Effector memory CD4-positive, alpha-beta T cell (primary cell): ENCODE measurements at regions not wholly inside any gene's neighbourhood (a gene's known extent, or its start where the extent isn't known, plus 50 kb on each side); places are given as distances from the start of the nearest gene placed in this dataset.

Experiments used
- DNase-seq, 3 donors: peaks; one replicate each; pipeline ENCODE4 v3.0.0-alpha.2; 2020
- H3K27ac ChIP-seq: 2 replicates; pipeline ENCODE4 v1.7.0; 2013; ENCODE audit warnings: mild to moderate bottlenecking, low read length, moderate library complexity; ENCODE audit not compliant: insufficient read depth, poor library complexity, severe bottlenecking
- H3K27me3 ChIP-seq: replicated peaks from 2 replicates; pipeline ENCODE4 v1.7.0; 2013; ENCODE audit warnings: mild to moderate bottlenecking, low read length; ENCODE audit not compliant: insufficient read depth, control insufficient read depth, poor library complexity, severe bottlenecking
- H3K36me3 ChIP-seq: 2 replicates; pipeline ENCODE4 v1.7.0; 2013; ENCODE audit warnings: mild to moderate bottlenecking, low read length, moderate library complexity; ENCODE audit not compliant: control insufficient read depth, insufficient read depth
- H3K4me1 ChIP-seq: 2 replicates; pipeline ENCODE4 v1.7.0; 2013; ENCODE audit warnings: low read length, mild to moderate bottlenecking; ENCODE audit not compliant: control insufficient read depth, insufficient read depth, poor library complexity, severe bottlenecking
- H3K4me3 ChIP-seq: 2 replicates; pipeline ENCODE4 v1.7.0; 2013; ENCODE audit warnings: low read length, low read depth, mild to moderate bottlenecking; ENCODE audit not compliant: insufficient read depth, poor library complexity, severe bottlenecking
- H3K9me3 ChIP-seq: 2 replicates; pipeline ENCODE4 v1.7.0; 2013; ENCODE audit warnings: mild to moderate bottlenecking, low read length, moderate library complexity; ENCODE audit not compliant: control insufficient read depth

DNA sequence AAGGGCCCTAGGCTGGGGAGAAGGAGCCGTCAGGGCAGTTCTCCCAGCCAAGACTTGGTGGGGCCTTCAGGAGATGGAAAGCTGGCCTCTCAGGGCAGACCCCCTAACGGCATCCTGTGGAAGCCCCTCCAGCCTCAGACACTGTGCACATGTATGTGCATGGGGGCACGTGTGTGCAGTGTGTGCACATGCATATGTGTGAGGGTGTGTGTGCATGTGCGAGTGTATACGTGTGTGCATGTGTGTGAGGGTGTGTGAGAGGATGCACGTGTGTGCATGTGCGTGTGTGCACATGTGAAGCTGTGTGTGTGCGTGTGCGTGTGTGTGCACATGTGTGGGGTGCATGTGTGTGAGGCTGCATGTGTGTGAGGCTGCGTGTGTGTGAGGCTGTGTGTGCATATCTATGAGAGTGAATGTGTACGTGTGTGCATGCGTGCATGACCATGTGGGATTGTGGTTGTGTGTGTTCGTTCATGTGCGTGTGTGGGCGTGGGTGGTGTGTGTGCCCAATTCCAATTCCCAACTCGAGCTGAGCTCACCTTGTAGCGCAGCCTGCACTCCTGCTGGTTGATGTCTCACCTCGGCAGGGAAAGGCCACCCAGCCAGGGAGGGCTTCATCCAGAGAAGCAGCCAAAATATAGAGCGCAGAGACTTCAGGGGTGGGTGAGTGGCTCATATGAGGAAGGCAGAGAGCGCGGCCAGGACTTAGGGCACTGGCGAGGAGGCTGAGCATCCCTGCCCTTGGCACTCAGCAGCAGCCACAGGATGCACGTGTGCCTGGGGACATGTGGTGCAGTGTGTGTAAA lies 142.7 kb upstream of the PPP1R26 start:
- Histone ChIP-seq H3K27ac (no peak overlapping the region), H3K4me1 (no peaks in the 10 kb centered on the region), H3K9me3 (no peaks in the 10 kb centered on the region), H3K36me3 (no peaks in the 10 kb centered on the region), H3K27me3 (no peaks in the 10 kb centered on the region), H3K4me3 (no peak overlapping the region)
- no peak for DNase-seq

DNA sequence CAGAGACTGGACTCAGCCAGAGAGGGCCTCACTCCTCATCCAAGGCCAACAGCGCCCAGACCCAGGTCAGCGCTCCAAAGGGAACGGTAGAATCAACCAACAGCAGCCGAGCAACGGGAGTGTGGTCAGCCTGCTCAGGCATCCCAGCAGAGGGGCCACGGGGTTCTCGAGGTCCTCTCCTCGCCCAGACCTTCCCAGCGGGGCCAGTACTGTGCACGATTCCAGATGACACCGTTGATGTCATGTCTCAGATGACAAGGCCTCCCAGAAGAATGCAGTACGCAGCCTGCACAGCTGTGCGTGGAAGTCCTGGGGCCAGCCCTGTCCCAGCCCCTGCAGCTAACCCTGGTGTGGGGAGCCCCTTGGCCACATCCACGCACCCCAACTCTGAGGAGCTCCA lies 141.0 kb upstream of the PPP1R26 start:
- no peaks in the 10 kb centered on the region for H3K27me3 ChIP-seq
- H3K36me3 ChIP-seq: no peaks in the 10 kb centered on the region
- H3K27ac ChIP-seq: no peak overlapping the region
- H3K4me1 ChIP-seq: no peaks in the 10 kb centered on the region
- no peak for DNase-seq
- H3K9me3 ChIP-seq: no peaks in the 10 kb centered on the region
- no peak overlapping the region for H3K4me3 ChIP-seq

DNA sequence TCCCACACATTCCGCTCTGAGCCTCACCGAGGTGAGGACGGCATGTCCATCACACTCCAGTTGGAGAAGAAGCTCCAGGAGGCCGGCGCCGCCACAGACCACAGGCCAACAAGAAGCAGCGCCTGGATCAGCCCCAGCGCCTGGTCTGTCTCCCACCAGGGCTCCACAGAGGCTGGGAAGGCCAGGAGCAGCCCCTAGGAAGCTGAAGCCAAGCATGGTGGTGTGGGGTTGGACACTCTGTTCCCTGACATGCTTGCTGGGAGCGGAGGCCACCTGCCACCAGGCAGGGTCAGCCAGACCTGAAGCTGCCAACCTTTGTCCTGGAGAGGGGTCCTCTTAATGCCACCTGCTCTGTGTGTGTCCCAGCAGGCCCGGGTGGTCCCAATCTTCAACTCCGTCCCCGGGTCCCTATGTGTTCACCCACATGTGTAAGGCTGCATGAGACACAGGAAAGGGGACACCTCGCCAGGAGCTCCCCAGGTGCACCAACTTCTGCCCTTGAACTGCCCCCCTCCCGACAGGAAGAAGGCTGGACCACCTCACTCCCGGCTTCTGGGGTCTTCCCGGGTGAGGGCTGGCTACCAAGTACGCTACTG lies 140.1 kb upstream of the PPP1R26 start:
- Histone ChIP-seq H3K4me1 (no peaks in the 10 kb centered on the region), H3K36me3 (no peaks in the 10 kb centered on the region), H3K27me3 (no peaks in the 10 kb centered on the region), H3K4me3 (no peak overlapping the region), H3K27ac (no peak overlapping the region), H3K9me3 (no peaks in the 10 kb centered on the region)
- no peak for DNase-seq

DNA sequence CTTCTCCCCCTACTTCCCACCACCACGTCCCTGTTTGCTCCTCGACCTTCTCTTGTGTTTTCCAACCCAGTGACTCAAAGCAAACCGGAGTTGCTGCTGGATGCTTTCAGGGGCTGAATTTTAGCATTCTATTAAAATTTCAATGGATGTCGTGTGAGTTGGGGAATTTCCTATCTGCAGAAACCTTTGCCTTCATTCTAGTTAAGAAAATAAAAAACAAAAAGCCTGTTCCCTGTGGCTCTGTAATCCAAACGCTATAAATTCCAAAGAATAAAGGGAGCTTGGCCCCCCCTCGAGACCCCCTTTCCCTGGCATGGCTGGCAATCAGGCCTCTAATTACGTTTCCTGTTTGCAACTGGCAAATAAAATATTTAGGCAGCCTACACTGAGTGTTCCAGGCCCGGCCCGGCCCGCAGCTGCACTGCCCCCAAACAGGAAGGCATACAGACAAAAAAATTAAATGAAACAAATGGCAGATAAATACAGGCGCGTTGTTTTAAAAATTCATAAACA lies 139.4 kb upstream of the PPP1R26 start:
- Histone ChIP-seq H3K4me3 (no peak overlapping the region), H3K4me1 (no peaks in the 10 kb centered on the region), H3K27ac (no peak overlapping the region), H3K9me3 (no peaks in the 10 kb centered on the region), H3K36me3 (no peaks in the 10 kb centered on the region), H3K27me3 (no peaks in the 10 kb centered on the region)
- no peak for DNase-seq

DNA sequence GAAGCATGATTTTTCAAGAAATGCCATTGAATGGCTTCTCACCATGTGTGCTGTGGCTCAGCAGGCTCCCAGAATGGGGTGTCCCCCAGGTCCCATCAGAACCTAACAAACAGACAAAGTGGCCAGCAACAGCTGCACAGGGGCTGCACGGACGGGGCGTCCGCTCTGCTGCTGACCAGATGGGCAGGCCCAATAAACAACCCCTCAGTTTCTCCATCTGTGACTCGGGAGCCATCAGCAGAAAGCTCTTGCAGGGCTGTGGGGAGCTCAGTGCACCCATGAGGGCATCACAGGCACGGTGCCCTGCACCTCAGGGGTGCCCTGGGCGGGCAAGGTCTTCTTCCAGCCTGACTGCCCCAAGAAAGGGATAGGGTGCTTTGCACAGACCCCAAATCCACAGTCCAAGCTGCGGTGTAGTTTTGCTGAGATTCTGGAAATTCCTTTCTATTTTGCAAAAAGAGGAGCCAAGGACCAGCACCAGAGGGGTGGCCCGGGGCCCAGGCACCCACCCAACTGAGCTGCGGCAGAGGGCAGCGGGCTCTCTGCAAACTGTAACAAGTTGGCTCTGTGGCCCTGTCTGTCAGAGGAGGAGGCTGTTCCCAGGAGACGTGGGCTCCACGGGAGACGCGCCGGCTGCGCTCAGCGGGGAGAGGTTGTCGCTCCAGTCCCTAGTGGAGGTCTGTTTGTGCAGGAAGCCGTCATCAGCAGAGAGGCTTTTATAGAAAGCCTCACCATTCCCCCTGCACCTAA lies 138.7 kb upstream of the PPP1R26 start:
- Histone ChIP-seq H3K27me3 (no peaks in the 10 kb centered on the region), H3K27ac (no peak overlapping the region), H3K4me1 (no peaks in the 10 kb centered on the region), H3K4me3 (no peak overlapping the region), H3K36me3 (no peaks in the 10 kb centered on the region), H3K9me3 (no peaks in the 10 kb centered on the region)
- DNase-seq: no peak

DNA sequence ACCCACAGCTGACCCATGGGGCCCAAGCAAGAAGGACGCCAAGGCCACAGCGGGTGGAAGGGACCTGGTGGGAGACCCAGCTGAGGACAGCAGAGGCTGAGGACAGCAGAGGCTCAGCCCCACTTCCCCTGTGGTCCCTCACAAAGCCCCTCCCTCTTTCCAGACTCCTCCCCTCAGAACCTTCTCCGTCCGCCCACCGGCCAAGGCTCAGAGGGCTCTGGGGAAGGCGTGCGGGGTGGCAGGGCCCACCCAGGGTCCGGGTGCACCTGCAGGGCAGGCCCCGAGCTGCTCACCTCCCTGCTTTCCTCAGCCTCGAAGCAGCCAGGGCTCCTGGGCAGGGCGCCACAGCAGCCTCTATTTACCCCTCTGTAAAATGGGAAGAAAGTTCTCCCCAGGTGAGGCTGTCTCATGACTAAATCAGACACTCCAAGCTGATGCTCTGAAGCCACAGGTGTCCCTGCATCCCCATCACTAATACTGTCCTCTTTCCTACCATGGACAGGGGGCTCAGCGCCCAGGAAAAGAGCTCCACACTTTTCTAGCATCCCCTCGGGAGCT lies 137.9 kb upstream of the PPP1R26 start:
- H3K27me3 ChIP-seq: no peaks in the 10 kb centered on the region
- no peak for DNase-seq

DNA sequence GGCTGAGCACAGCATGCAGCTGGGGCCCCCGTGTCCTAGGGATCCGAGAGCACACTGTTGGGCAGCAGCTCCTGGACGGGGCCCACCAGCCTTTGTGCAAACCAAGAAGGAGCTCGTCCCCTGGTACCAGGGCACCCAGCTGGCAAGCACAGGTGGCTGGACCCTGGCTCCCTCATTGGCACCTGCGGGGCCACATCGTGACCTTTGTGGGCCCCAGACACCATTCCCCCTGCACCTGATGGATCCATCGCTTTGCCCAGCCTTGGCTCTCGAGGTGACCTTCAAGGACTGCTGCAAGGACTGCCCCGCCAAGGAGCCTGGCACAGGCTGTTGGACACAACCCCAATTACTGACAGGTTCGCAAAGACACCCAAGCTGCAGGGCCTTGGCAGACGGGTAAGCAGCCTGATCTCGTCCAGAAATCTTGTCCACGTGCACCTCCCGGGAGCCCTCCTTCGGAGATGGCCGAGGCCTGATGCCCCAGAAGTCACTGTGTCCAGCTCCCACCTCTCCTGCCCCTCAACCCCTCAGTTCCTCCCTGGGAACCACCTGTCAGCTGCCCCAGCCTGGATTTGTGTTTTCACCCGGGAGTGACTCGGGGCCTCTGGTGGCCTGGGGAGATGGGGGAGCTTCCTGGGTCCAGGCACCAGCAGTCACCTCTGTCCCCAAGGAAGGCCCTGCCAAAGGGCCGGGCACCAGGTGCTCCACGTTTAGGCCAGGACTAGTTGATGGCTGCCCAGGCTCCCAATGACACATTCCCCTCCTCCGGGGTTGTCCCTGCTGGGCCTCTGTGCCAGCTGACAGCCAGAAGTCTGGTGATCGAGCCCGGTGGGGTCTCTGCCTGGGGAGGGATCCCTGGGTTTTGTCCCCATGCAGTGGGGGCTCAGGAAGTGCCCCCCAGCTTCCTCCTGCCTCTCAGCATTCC lies 137.1 kb upstream of the PPP1R26 start:
- Histone ChIP-seq H3K27me3 (no peaks in the 10 kb centered on the region), H3K9me3 (no peaks in the 10 kb centered on the region), H3K4me3 (no peak overlapping the region), H3K36me3 (no peaks in the 10 kb centered on the region), H3K27ac (no peak overlapping the region), H3K4me1 (no peaks in the 10 kb centered on the region)
- DNase-seq: no peak

More for the DNA sequence above, 137.9 kb upstream of the PPP1R26 start:
- no peak overlapping the region for H3K4me3 ChIP-seq
- no peaks in the 10 kb centered on the region for H3K9me3 ChIP-seq
- no peaks in the 10 kb centered on the region for H3K4me1 ChIP-seq
- H3K27ac ChIP-seq: no peak overlapping the region
- no peaks in the 10 kb centered on the region for H3K36me3 ChIP-seq

DNA sequence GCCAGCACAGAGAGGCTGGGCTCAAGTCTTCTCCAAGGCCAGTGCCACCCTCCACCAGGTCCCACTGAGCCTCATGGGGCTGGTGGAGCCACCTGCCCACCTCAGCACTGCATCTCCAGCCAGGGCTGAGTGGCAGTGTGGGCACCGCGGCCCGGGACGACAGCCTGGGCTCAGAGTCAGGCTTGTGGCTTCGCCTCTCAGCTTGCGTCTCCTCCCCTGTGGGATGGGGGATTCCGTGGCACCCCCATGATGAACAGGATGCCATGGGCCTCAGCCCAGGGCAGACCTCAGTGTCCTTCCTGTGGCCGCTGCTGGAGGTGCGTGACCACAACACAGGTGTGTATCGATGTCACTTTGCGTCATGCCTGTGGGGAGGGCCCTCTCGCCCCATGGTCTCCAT lies 136.4 kb upstream of the PPP1R26 start:
- no peaks in the 10 kb centered on the region for H3K4me1 ChIP-seq
- no peaks in the 10 kb centered on the region for H3K27me3 ChIP-seq

DNA sequence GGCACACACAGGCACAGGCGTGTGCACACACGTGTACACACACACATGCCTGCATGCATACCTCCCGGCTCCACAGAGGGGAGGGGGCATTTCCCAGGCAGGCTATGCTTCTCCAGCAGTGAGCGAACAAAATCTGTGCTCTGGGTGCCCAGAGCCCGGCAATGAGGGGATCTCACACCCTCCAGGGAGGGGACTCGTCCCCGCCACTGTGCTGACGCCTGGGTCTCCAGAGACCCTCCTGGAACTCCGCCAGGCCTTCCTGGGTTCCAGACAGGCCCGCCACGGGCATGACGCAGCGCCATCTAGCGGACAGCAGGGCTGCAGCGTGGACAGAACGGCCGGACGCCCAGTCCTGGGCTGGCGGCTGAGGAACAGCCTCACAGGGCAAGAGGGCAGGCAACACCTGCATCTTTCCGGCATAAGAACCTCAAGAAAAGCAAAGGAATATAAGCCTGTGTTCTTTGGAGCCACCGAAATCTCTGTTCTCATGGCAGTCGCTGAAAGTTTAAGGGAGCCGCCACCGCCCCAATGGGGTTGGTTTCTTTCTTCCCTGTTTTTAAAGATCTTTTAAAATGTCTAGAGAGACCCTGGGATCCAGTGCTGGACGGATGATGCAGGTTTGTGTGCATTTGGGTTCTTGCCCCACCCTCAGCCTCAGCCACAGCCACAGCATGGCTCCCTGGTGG lies 135.6 kb upstream of the PPP1R26 start:
- H3K27ac ChIP-seq: no peak overlapping the region
- no peaks in the 10 kb centered on the region for H3K4me1 ChIP-seq
- peak in 1 of 3 donors; percentile 6 for DNase-seq
- H3K36me3 ChIP-seq: no peaks in the 10 kb centered on the region
- H3K4me3 ChIP-seq: no peak overlapping the region
- no peaks in the 10 kb centered on the region for H3K27me3 ChIP-seq
- H3K9me3 ChIP-seq: no peaks in the 10 kb centered on the region

More for the DNA sequence above, 136.4 kb upstream of the PPP1R26 start:
- Histone ChIP-seq H3K4me3 (no peak overlapping the region), H3K27ac (no peak overlapping the region), H3K36me3 (no peaks in the 10 kb centered on the region), H3K9me3 (no peaks in the 10 kb centered on the region)
- DNase-seq: no peak
